NT2/D1 (cell line): ENCODE measurements at regions not wholly inside any gene's neighbourhood (a gene's known extent, or its start where the extent isn't known, plus 50 kb on each side); places are given as distances from the start of the nearest gene placed in this dataset.

ENCODE experiments used
- DNase-seq: peaks from one replicate; pipeline ENCODE4 v3.0.0-alpha.2; 2011; ENCODE audit warnings: low read depth, low spot score
- H3K27me3 ChIP-seq: 2 replicates; pipeline ENCODE4 v1.6.0; 2011; ENCODE audit warnings: mild to moderate bottlenecking; ENCODE audit not compliant: insufficient read length, insufficient read depth
- H3K36me3 ChIP-seq: 2 replicates; pipeline ENCODE4 v1.6.1; 2011; ENCODE audit warnings: mild to moderate bottlenecking, low read length, mixed read lengths; ENCODE audit not compliant: insufficient read depth, insufficient read length
- H3K4me1 ChIP-seq: 2 replicates; pipeline ENCODE4 v1.5.1; 2011; ENCODE audit not compliant: insufficient read depth, insufficient read length
- H3K4me3 ChIP-seq: 2 replicates; pipeline ENCODE4 v1.5.1; 2011; ENCODE audit warnings: low read depth; ENCODE audit not compliant: insufficient read length
- H3K9ac ChIP-seq: 2 replicates; pipeline ENCODE4 v1.6.0; 2011; ENCODE audit warnings: low read depth; ENCODE audit not compliant: insufficient read length
- H3K9me3 ChIP-seq: 2 replicates; pipeline ENCODE4 v1.5.1; 2011; ENCODE audit warnings: mild to moderate bottlenecking, low read length; ENCODE audit not compliant: insufficient read depth
- SUZ12 ChIP-seq: IDR thresholded peaks from 2 replicates; pipeline ENCODE4 v1.6.1; 2011; ENCODE audit not compliant: insufficient read length, insufficient read depth; ENCODE audit errors: extremely low read depth
- YY1 ChIP-seq: IDR thresholded peaks from 2 replicates; pipeline ENCODE4 v1.6.1; 2011; ENCODE audit not compliant: insufficient read length, insufficient read depth
- ZNF274 ChIP-seq: IDR thresholded peaks from 2 replicates; pipeline ENCODE4 v1.6.1; 2011; ENCODE audit warnings: mild to moderate bottlenecking, low read depth, low read length

GRCh38 chr3:89043406-89043932 is 64.0 kb upstream of the EPHA3 start:
- no peak overlapping the region for H3K9ac ChIP-seq
- no peaks in the 10 kb centered on the region for H3K27me3 ChIP-seq
- H3K9me3 ChIP-seq = no peaks in the 10 kb centered on the region
- no peak overlapping the region for H3K4me3 ChIP-seq
- TF ChIP-seq SUZ12 (no peak), ZNF274 (no peak), YY1 (no peak)
- no peaks in the 10 kb centered on the region for H3K4me1 ChIP-seq
- DNase-seq = no peak
- no peaks in the 10 kb centered on the region for H3K36me3 ChIP-seq

DNA sequence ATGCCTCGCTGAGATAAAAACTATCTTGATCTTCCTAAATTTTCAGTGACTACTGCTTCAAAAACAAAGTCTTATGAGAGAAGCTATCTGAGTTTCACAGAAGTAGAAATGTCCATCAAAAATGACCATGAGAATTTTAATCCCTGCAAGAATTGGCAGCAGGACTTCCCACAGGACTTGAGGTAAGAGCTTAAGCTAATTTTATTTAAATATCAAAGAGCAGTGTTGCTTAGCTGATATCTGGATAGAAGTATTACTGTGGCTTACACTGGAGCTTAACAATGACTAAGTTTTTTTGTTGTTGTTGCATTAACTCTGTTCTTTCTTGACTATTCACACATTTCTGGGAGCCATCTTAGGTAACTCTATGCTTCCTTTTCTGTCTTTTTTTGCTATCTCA is 60.8 kb upstream of the EPHA3 start:
- no peaks in the 10 kb centered on the region for H3K27me3 ChIP-seq
- H3K9me3 ChIP-seq = no peaks in the 10 kb centered on the region
- DNase-seq = no peak
- H3K4me1 ChIP-seq = no peaks in the 10 kb centered on the region
- H3K36me3 ChIP-seq = no peaks in the 10 kb centered on the region
- H3K9ac ChIP-seq = no peak overlapping the region
- H3K4me3 ChIP-seq = no peak overlapping the region
- no peak for TF ChIP-seq SUZ12
- no peak for TF ChIP-seq YY1
- TF ChIP-seq ZNF274 = no peak

DNA sequence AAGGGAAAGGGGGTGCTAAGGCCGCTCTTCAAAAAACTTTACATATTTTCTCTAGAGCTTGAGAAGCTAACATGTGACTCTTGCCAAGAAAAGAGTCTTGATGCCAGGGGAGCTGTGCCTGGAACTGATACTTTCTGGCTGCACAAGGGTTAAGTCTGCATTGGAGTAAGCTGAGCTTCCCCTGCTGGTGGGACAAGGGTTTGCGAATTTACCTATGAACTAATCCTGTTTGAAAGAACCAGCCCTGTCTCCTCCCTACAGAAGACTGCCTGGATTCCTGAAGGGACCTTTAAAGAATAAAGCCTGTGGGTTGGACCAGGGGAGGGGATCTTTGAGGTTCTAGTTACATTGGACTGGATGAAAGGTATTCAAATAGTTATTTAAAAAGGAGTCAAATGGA is 58.3 kb upstream of the EPHA3 start:
- no peak for TF ChIP-seq SUZ12
- TF ChIP-seq YY1 = no peak
- TF ChIP-seq ZNF274 = no peak
- H3K9ac ChIP-seq = no peak overlapping the region
- H3K27me3 ChIP-seq = no peaks in the 10 kb centered on the region
- no peaks in the 10 kb centered on the region for H3K36me3 ChIP-seq
- H3K9me3 ChIP-seq = no peaks in the 10 kb centered on the region
- peak; percentile 42 for DNase-seq
- H3K4me3 ChIP-seq = no peak overlapping the region
- no peaks in the 10 kb centered on the region for H3K4me1 ChIP-seq

- Histone ChIP-seq H3K9me3 (no peaks in the 10 kb centered on the region), H3K9ac (no peak overlapping the region), H3K4me1 (no peaks in the 10 kb centered on the region), H3K36me3 (no peaks in the 10 kb centered on the region), H3K27me3 (no peaks in the 10 kb centered on the region), H3K4me3 (no peak overlapping the region)
- TF ChIP-seq SUZ12 = no peak
- no peak for TF ChIP-seq YY1
- TF ChIP-seq ZNF274 = no peak
- DNase-seq = no peak
These were observed 55.0 kb upstream of the EPHA3 start for GRCh38 chr3:89052386-89052785.

DNA sequence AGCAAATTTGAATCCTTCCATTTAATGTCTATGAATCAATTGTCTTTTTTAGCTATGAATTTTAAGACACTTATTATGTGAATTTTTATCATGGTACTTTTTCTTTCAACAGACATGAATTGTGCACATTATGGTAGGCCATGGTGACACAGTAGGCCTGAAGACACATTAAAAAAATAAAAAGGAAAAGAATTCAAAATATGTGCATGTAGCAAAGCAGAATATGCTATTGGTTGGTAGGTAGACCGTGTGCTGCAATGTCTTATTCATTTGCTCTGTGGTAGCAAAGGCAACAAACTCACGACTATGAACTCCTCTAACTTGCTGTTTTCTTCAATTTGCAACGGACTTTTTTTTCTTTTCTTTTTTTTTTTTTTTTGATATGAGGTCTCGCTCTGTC is 50.0 kb upstream of the EPHA3 start:
- H3K36me3 ChIP-seq = no peaks in the 10 kb centered on the region
- no peaks in the 10 kb centered on the region for H3K4me1 ChIP-seq
- no peaks in the 10 kb centered on the region for H3K9me3 ChIP-seq
- no peaks in the 10 kb centered on the region for H3K27me3 ChIP-seq
- no peak for DNase-seq
- no peak overlapping the region for H3K9ac ChIP-seq
- TF ChIP-seq YY1 (no peak), SUZ12 (no peak), ZNF274 (no peak)
- H3K4me3 ChIP-seq = no peak overlapping the region
